ENCODE measurements at regions not wholly inside any gene's neighbourhood (a gene's known extent, or its start where the extent isn't known, plus 50 kb on each side); places are given as distances from the start of the nearest gene placed in this dataset.

GRCh38 chr12:77429426-77429825 lies 364.1 kb upstream of the E2F7 start (continued):
- TF ChIP-seq RBBP5 (conservative IDR thresholded peaks at IDR 0.05) (no peak), FOXM1 (IDR thresholded peaks at IDR 0.05; ENCODE audit: low read depth, low read length) (no peak)

GRCh38 chr12:77421152-77421551 lies 355.8 kb upstream of the E2F7 start:
- no peaks in the 10 kb centered on the region for H3K36me3 ChIP-seq (ENCODE audit: control insufficient read depth in 2 of 2, insufficient read depth in 2 of 2, low read length in 1 of 2)
- H3K4me1 ChIP-seq (ENCODE audit: control insufficient read depth, insufficient read depth, low read length) = no peaks in the 10 kb centered on the region
- no peaks in the 10 kb centered on the region for H3K27me3 ChIP-seq (replicated peaks in 1 of 2; ENCODE audit: control insufficient read depth in 2 of 2, insufficient read depth in 2 of 2, low read length in 1 of 2)
- 18% methylated on average over 2 of the region's 2 CpGs for WGBS (ENCODE audit: insufficient coverage, insufficient replicate concordance, low lambda C conversion rate, missing lambda C conversion rate)
- no peak for FAIRE-seq
- RAD21 ChIA-PET (ENCODE audit: unreplicated experiment) = no interaction called here
- ATAC-seq = no peak
- SMC1A ChIA-PET (ENCODE audit: uncharacterized antibody, unreplicated experiment) = interaction anchor here (0.6 to 1.4 kb wide), 3 partner anchors 9 to 129 kb away, joined by 3 to 4 read pairs (median 3); no protein-coding TSS in a partner anchor
- no peak overlapping the region for H2AFZ ChIP-seq (ENCODE audit: control insufficient read depth, low read depth, low read length)
- BruUV-seq (replicated peaks) = no TSS peak
- DNase-seq (ENCODE audit: low read depth, low spot score) = no peak
- in situ Hi-C loops (cut with MboI) = no loop called here
- H3K9ac ChIP-seq (ENCODE audit: control insufficient read depth, insufficient read depth, low read length) = no peak overlapping the region
- H3K79me2 ChIP-seq (ENCODE audit: control insufficient read depth, insufficient read depth, low read length) = no peaks in the 10 kb centered on the region
- H3K4me3 ChIP-seq = no peak overlapping the region
- no peaks in the 10 kb centered on the region for H4K20me1 ChIP-seq (ENCODE audit: control insufficient read depth, insufficient read depth)
- H3K4me2 ChIP-seq (ENCODE audit: control insufficient read depth, insufficient read depth) = no peak overlapping the region
- intact Hi-C loops (cut with micrococcal nuclease; ENCODE audit: unreplicated experiment) = no loop called here
- CTCF ChIA-PET = no interaction called here
- POLR2A ChIA-PET = no interaction called here
- H3K27ac ChIP-seq (ENCODE audit: control insufficient read depth, insufficient read depth) = no peak overlapping the region
- no peaks in the 10 kb centered on the region for H3K9me3 ChIP-seq (replicated peaks; ENCODE audit: control insufficient read depth, insufficient read depth, low read length)
- no peak for TF ChIP-seq RUNX3 (IDR thresholded peaks at IDR 0.05; ENCODE audit: low read length)
- TF ChIP-seq KAT2A (conservative IDR thresholded peaks at IDR 0.05; ENCODE audit: control insufficient read depth, low read depth, low read length) = no peak
- TF ChIP-seq IRF4 (IDR thresholded peaks at IDR 0.05; ENCODE audit: low read depth, low read length) = no peak
- TF ChIP-seq BACH1 (IDR thresholded peaks at IDR 0.05; ENCODE audit: borderline replicate concordance) = no peak
- TF ChIP-seq TCF12 (IDR thresholded peaks at IDR 0.05; ENCODE audit: low read depth, low read length) = no peak
- no peak for TF ChIP-seq RELA (IDR thresholded peaks at IDR 0.05; ENCODE audit: borderline replicate concordance, partially characterized antibody)
- TF ChIP-seq EP300 (IDR thresholded peaks at IDR 0.05; ENCODE audit: borderline replicate concordance in 1 of 2, control insufficient read depth in 1 of 2, low read depth in 2 of 2, low read length in 2 of 2) = no peak
- TF ChIP-seq E2F8 (IDR thresholded peaks at IDR 0.05; ENCODE audit: low read depth, partially characterized antibody) = no peak
- TF ChIP-seq, protein P1, sequence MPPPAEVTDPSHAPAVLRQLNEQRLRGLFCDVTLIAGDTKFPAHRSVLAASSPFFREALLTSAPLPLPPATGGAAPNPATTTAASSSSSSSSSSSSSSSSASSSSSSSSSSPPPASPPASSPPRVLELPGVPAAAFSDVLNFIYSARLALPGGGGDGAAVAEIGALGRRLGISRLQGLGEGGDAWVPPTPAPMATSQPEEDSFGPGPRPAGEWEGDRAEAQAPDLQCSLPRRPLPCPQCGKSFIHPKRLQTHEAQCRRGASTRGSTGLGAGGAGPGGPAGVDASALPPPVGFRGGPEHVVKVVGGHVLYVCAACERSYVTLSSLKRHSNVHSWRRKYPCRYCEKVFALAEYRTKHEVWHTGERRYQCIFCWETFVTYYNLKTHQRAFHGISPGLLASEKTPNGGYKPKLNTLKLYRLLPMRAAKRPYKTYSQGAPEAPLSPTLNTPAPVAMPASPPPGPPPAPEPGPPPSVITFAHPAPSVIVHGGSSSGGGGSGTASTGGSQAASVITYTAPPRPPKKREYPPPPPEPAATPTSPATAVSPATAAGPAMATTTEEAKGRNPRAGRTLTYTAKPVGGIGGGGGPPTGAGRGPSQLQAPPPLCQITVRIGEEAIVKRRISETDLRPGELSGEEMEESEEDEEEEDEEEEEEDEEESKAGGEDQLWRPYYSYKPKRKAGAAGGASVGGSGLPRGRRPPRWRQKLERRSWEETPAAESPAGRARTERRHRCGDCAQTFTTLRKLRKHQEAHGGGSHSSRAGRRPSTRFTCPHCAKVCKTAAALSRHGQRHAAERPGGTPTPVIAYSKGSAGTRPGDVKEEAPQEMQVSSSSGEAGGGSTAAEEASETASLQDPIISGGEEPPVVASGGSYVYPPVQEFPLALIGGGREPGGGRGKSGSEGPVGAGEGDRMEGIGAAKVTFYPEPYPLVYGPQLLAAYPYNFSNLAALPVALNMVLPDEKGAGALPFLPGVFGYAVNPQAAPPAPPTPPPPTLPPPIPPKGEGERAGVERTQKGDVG (CRISPR knock-in tag; IDR thresholded peaks at IDR 0.05) = no peak
- TF ChIP-seq, protein P2, sequence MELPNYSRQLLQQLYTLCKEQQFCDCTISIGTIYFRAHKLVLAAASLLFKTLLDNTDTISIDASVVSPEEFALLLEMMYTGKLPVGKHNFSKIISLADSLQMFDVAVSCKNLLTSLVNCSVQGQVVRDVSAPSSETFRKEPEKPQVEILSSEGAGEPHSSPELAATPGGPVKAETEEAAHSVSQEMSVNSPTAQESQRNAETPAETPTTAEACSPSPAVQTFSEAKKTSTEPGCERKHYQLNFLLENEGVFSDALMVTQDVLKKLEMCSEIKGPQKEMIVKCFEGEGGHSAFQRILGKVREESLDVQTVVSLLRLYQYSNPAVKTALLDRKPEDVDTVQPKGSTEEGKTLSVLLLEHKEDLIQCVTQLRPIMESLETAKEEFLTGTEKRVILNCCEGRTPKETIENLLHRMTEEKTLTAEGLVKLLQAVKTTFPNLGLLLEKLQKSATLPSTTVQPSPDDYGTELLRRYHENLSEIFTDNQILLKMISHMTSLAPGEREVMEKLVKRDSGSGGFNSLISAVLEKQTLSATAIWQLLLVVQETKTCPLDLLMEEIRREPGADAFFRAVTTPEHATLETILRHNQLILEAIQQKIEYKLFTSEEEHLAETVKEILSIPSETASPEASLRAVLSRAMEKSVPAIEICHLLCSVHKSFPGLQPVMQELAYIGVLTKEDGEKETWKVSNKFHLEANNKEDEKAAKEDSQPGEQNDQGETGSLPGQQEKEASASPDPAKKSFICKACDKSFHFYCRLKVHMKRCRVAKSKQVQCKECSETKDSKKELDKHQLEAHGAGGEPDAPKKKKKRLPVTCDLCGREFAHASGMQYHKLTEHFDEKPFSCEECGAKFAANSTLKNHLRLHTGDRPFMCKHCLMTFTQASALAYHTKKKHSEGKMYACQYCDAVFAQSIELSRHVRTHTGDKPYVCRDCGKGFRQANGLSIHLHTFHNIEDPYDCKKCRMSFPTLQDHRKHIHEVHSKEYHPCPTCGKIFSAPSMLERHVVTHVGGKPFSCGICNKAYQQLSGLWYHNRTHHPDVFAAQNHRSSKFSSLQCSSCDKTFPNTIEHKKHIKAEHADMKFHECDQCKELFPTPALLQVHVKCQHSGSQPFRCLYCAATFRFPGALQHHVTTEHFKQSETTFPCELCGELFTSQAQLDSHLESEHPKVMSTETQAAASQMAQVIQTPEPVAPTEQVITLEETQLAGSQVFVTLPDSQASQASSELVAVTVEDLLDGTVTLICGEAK (IDR thresholded peaks at IDR 0.05; ENCODE audit: borderline replicate concordance) = no peak
- no peak for TF ChIP-seq SIX5 (IDR thresholded peaks at IDR 0.05; ENCODE audit: low read depth, low read length, severe bottlenecking)
- no peak for TF ChIP-seq HDGF (IDR thresholded peaks at IDR 0.05)

Measured in GM12878 (cell line).